Adrenal gland (tissue), 5 donors: ENCODE measurements at regions not wholly inside any gene's neighbourhood (a gene's known extent, or its start where the extent isn't known, plus 50 kb on each side); places are given as distances from the start of the nearest gene placed in this dataset.

ENCODE experiments used
- CTCF ChIP-seq, 6 experiments: fragments of 450-650 bp in 4 of 6; fragments of 200-600 bp in 2 of 6; sonication (generic) in 1 of 6; IDR thresholded peaks; 1 replicate in 5 of 6; 2 replicates in 1 of 6; pipeline versions ENCODE4 v1.5.1 to v1.8.0; 2016 to 2021; ENCODE audit warnings: antibody characterized with exemption in 6 of 6, mild to moderate bottlenecking in 2 of 6, moderate library complexity in 1 of 6
- POLR2A ChIP-seq, 2 donors: fragments of 450-650 bp; IDR thresholded peaks; one replicate each; pipeline ENCODE4 v1.6.1; 2017; ENCODE audit warnings: antibody characterized with exemption in 2 of 2, mild to moderate bottlenecking in 2 of 2, moderate library complexity in 1 of 2
- donor health status: DM: no; HTN: no; CAD: no.

GRCh38 chr7:152564656-152565250 is 111.2 kb downstream of the XRCC2 start:
- TF ChIP-seq POLR2A (IDR thresholded peaks at IDR 0.05) (no peak), CTCF (IDR thresholded peaks at IDR 0.05) (no peak)
